ENCODE measurements at regions not wholly inside any gene's neighbourhood (a gene's known extent, or its start where the extent isn't known, plus 50 kb on each side); places are given as distances from the start of the nearest gene placed in this dataset.

- no peak for DNase-seq (ENCODE audit: low spot score)
- FAIRE-seq, result no peak
Observed at GRCh38 chr2:41381701-41382100, 666.1 kb upstream of the PKDCC start.

GRCh38 chr2:41387519-41387918 is 660.3 kb upstream of the PKDCC start:
- DNase-seq (ENCODE audit: low spot score) (no peak), FAIRE-seq (no peak)

GRCh38 chr2:41393621-41394020 is 654.2 kb upstream of the PKDCC start:
- no peak for DNase-seq (ENCODE audit: low spot score)
- no peak for FAIRE-seq

- FAIRE-seq (no peak), DNase-seq (ENCODE audit: low spot score) (no peak)
Observed at GRCh38 chr2:41394541-41394940, 653.3 kb upstream of the PKDCC start.

GRCh38 chr2:41395692-41396091 is 652.1 kb upstream of the PKDCC start:
- DNase-seq (ENCODE audit: low spot score), result no peak
- no peak for FAIRE-seq

GRCh38 chr2:41399437-41400087 is 648.3 kb upstream of the PKDCC start:
- no peak for FAIRE-seq

GRCh38 chr2:41400088-41400665 is 647.6 kb upstream of the PKDCC start:
- FAIRE-seq, result no peak
- DNase-seq (ENCODE audit: low spot score), result peak; percentile 33

More at GRCh38 chr2:41399437-41400087, 648.3 kb upstream of the PKDCC start:
- no peak for DNase-seq (ENCODE audit: low spot score)

GRCh38 chr2:41405441-41405840 is 642.4 kb upstream of the PKDCC start:
- FAIRE-seq (no peak), DNase-seq (ENCODE audit: low spot score) (no peak)

- DNase-seq (ENCODE audit: low spot score) (no peak), FAIRE-seq (no peak)
Observed at GRCh38 chr2:41409328-41409727, 638.5 kb upstream of the PKDCC start.

- no peak for DNase-seq (ENCODE audit: low spot score)
- FAIRE-seq, result peak; percentile 78
Observed at GRCh38 chr2:41410011-41410410, 637.8 kb upstream of the PKDCC start.

GRCh38 chr2:41413813-41414485 is 633.9 kb upstream of the PKDCC start:
- no peak for FAIRE-seq
- DNase-seq (ENCODE audit: low spot score), result no peak

- FAIRE-seq, result peak; percentile 78
- DNase-seq (ENCODE audit: low spot score), result peak; percentile 55
Observed at GRCh38 chr2:41414486-41415230, 633.2 kb upstream of the PKDCC start.

GRCh38 chr2:41417511-41417910 is 630.3 kb upstream of the PKDCC start:
- FAIRE-seq (no peak), DNase-seq (ENCODE audit: low spot score) (no peak)

- no peak for FAIRE-seq
- no peak for DNase-seq (ENCODE audit: low spot score)
Observed at GRCh38 chr2:41420219-41420618, 627.6 kb upstream of the PKDCC start.

- DNase-seq (ENCODE audit: low spot score) (no peak), FAIRE-seq (no peak)
Observed at GRCh38 chr2:41420872-41421271, 626.9 kb upstream of the PKDCC start.

GRCh38 chr2:41431756-41432155 is 616.1 kb upstream of the PKDCC start:
- DNase-seq (ENCODE audit: low spot score) (no peak), FAIRE-seq (no peak)

- no peak for DNase-seq (ENCODE audit: low spot score)
- FAIRE-seq, result no peak
Observed at GRCh38 chr2:41432459-41432858, 615.4 kb upstream of the PKDCC start.

- DNase-seq (ENCODE audit: low spot score) (no peak), FAIRE-seq (no peak)
Observed at GRCh38 chr2:41434991-41435390, 612.8 kb upstream of the PKDCC start.

GRCh38 chr2:41441958-41442357 is 605.9 kb upstream of the PKDCC start:
- DNase-seq (ENCODE audit: low spot score) (no peak), FAIRE-seq (no peak)

GRCh38 chr2:41445865-41446264 is 602.0 kb upstream of the PKDCC start:
- no peak for FAIRE-seq
- no peak for DNase-seq (ENCODE audit: low spot score)

- no peak for DNase-seq (ENCODE audit: low spot score)
- FAIRE-seq, result no peak
Observed at GRCh38 chr2:41446266-41446665, 601.6 kb upstream of the PKDCC start.

GRCh38 chr2:41448221-41448620 is 599.6 kb upstream of the PKDCC start:
- no peak for DNase-seq (ENCODE audit: low spot score)
- FAIRE-seq, result no peak
